ENCODE measurements at regions not wholly inside any gene's neighbourhood (a gene's known extent, or its start where the extent isn't known, plus 50 kb on each side); places are given as distances from the start of the nearest gene placed in this dataset.
"Not testable (repeated sequence)": the region's sequence is repeated elsewhere in the genome, so short reads cannot be mapped to it uniquely, and the experiment has no call there.

DNA sequence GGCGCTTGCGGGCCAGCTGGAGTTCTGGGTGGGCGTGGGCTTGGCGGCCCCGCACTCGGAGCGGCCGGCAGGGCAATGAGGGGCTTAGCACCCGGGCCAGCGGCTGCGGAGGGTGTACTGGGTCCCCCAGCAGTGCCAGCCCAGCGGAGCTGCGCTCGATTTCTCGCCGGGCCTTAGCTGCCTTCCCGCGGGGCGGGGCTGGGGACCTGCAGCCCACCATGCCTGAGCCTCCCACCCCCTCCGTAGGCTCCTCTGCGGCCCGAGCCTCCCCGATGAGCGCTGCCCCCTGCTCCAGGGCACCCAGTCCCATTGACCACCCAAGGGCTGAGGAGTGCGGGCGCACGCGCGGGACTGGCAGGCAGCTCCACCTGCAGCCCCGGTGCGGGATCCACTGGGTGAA lies 827.6 kb downstream of the PLOD2 start:
- H3K27me3 Mint-ChIP-seq, DNase-seq, H3K27ac Mint-ChIP-seq, H3K4me3 Mint-ChIP-seq, H3K36me3 Mint-ChIP-seq, H3K9me3 Mint-ChIP-seq, H3K4me1 Mint-ChIP-seq: not testable (repeated sequence)

DNA sequence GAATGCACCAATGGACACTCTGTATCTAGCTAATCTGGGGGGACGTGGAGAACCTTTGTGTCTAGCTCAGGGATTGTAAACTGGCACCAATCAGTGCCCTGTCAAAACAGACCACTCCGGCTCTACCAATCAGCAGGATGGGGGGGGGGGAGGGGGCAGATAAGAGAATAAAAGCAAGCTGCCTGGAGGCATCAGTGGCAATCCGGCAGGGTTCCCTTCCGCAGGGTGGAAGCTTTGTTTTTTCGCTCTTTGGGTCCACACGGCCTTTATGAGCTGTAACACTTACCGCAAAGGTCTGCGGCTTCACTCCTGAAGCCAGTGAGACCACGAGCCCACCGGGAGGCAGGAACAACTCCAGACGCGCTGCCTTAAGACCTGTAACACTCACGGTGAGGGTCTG lies 827.1 kb downstream of the PLOD2 start:
- no peak for DNase-seq
- Mint-ChIP-seq H3K4me3 (no peak overlapping the region), H3K27me3 (no peaks in the 10 kb centered on the region), H3K9me3 (no peaks in the 10 kb centered on the region), H3K27ac (no peak overlapping the region), H3K36me3 (no peaks in the 10 kb centered on the region), H3K4me1 (no peaks in the 10 kb centered on the region)

DNA sequence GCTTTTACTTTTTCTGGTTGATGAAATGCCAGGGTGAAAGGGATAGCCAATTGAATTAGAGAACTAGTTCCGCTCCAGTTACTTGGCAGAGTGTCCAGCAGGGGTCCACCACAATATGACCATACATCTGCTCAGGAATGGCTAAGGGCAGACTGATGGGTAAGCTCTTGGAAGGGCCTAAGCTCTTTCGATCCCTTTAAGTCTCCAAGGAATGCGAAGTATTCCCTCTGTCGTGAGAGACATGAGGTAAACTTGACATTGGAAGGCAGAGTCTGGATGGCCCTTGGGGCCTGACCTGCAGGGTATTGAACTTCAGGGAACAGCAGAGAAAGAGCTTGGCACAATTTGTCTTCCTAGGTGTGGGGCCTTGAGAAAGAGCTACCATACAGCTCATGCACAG lies 805.8 kb downstream of the PLOD2 start:
- H3K4me1 Mint-ChIP-seq, result no peaks in the 10 kb centered on the region
- H3K36me3 Mint-ChIP-seq, result no peaks in the 10 kb centered on the region
- H3K4me3 Mint-ChIP-seq, result no peak overlapping the region
- no peaks in the 10 kb centered on the region for H3K27me3 Mint-ChIP-seq
- H3K27ac Mint-ChIP-seq, result no peak overlapping the region
- no peak for DNase-seq
- H3K9me3 Mint-ChIP-seq, result peaks cover 19% of the 10 kb centered on the region

DNA sequence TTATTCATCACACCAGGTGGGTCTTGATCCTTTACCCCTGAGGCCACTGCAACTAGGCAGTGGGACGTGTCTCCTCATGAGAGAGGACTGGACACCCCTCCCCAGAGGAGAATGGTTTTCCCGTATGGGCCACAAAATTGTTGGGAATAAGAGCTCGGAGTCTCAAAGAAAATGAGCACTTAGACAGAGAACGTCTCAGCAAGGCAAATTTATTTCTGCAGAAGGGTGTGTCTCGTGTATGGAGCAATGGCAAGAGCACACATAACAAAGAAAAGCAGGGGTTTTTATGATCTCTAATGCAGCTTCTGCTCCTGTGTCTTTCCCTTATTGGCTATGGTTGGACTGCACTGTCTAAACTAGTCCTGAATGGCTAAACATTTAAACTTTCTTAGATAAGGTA lies 803.5 kb downstream of the PLOD2 start:
- Mint-ChIP-seq H3K27me3 (no peaks in the 10 kb centered on the region), H3K9me3 (peaks cover 19% of the 10 kb centered on the region), H3K4me1 (no peaks in the 10 kb centered on the region), H3K27ac (no peak overlapping the region), H3K4me3 (no peak overlapping the region), H3K36me3 (no peaks in the 10 kb centered on the region)
- DNase-seq, result no peak

DNA sequence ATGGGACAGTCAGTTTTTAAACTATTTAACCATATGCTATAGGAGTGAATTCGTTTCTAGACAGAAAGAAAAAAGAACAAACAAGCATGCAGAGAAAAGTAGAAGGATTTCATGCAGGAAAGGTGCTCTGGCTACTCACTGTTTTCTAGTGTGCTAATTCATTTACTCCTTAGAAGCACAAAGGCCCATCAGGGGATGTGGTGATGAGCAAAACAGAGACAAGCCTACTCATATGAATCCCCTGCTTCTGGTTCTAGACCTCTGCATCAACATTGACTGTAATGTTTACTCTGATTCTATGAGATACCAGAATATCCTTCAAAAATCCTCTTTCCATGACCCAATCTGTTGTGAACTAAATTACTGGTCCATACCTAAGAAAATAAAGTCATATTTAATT lies 801.9 kb downstream of the PLOD2 start:
- Mint-ChIP-seq H3K27me3 (no peaks in the 10 kb centered on the region), H3K4me3 (no peak overlapping the region), H3K27ac (no peak overlapping the region), H3K4me1 (no peaks in the 10 kb centered on the region), H3K9me3 (peaks cover 11% of the 10 kb centered on the region), H3K36me3 (no peaks in the 10 kb centered on the region)
- DNase-seq, result no peak

DNA sequence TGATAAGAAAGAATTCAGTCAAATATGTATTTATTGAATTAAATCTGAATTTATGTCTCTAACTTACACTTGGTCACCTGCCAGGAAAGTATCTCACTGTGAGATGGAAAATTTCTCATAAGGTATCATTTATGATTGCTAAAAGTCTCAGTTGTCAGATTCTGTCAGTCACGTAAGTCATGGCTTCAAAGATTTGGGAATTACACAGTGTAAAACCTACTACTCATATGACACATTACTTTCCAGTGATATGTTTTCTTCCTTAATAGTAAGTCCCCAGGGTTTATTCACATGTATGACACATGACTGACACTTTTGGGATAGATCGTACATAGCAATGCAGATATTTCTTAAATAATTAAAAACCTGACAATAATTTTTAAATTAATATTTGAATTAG lies 792.2 kb downstream of the PLOD2 start:
- Mint-ChIP-seq H3K4me1 (no peaks in the 10 kb centered on the region), H3K4me3 (no peak overlapping the region), H3K27me3 (no peaks in the 10 kb centered on the region), H3K9me3 (no peaks in the 10 kb centered on the region), H3K27ac (no peak overlapping the region), H3K36me3 (no peaks in the 10 kb centered on the region)
- DNase-seq, result no peak

DNA sequence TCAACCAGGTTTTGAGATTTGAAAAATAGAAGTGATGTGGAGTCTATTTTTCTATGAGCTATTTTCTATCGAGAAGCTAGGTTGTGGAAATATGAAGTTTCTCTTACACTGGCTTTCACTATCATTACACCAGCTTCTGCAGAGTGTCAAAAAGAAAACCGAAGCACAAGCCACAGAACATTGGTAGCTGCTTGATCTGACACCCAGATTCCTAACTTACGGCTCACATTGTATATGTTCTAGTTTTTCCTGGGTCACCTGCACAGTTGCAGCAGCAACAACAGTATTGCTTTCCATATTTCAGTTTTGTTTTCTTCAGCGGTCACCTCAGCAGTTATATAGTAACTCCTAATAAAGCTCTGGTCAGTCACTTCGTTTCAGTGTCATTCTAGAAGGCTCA lies 790.1 kb downstream of the PLOD2 start:
- no peaks in the 10 kb centered on the region for H3K36me3 Mint-ChIP-seq
- H3K4me3 Mint-ChIP-seq, result no peak overlapping the region
- H3K27ac Mint-ChIP-seq, result no peak overlapping the region
- DNase-seq, result no peak
- H3K27me3 Mint-ChIP-seq, result no peaks in the 10 kb centered on the region
- no peaks in the 10 kb centered on the region for H3K4me1 Mint-ChIP-seq
- H3K9me3 Mint-ChIP-seq, result no peaks in the 10 kb centered on the region

DNA sequence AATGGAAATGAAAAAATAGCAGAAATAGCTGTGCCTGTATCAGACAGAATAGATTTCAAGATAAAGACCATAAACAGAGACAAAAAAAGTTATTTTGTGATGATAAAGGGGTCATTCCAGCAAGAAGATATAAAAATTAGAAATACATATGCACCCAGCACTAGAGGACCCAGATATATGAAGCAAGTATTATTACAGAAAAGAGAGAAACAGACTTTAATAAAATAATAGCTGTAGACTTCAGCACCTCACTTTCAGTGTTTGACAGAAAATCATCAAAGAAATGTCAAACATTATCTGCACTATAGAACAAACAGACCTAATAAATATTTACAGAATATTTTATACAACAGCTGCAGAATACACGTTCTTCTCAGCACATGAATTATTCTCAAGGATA lies 783.7 kb downstream of the PLOD2 start:
- H3K4me1 Mint-ChIP-seq, result no peaks in the 10 kb centered on the region
- H3K27me3 Mint-ChIP-seq, result no peaks in the 10 kb centered on the region
- DNase-seq, result no peak
- H3K9me3 Mint-ChIP-seq, result peaks cover 2% of the 10 kb centered on the region
- no peaks in the 10 kb centered on the region for H3K36me3 Mint-ChIP-seq
- H3K4me3 Mint-ChIP-seq, result no peak overlapping the region
- H3K27ac Mint-ChIP-seq, result no peak overlapping the region

DNA sequence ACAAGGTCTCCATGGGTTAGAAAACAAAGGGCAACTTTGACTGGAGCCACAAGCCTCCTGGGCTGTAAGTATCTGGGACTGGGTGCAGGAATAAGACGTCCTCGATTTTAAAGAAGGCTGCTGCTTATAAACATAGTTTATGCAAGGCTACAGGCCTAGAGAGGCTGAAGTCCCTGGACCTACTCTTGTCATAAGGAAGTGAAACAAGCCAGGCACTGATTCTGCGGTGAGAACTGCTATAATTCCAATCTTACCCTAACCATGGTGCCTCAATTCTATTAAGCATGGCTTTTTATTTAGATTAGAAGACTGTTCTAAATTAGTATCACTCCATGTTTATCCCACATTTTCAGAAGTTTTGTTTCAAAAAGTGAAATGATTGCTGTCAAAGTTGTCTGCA lies 777.6 kb downstream of the PLOD2 start:
- no peak for DNase-seq
- H3K27ac Mint-ChIP-seq, result no peak overlapping the region
- H3K4me1 Mint-ChIP-seq, result no peaks in the 10 kb centered on the region
- no peaks in the 10 kb centered on the region for H3K27me3 Mint-ChIP-seq
- peaks cover 3% of the 10 kb centered on the region for H3K9me3 Mint-ChIP-seq
- no peak overlapping the region for H3K4me3 Mint-ChIP-seq
- H3K36me3 Mint-ChIP-seq, result no peaks in the 10 kb centered on the region

DNA sequence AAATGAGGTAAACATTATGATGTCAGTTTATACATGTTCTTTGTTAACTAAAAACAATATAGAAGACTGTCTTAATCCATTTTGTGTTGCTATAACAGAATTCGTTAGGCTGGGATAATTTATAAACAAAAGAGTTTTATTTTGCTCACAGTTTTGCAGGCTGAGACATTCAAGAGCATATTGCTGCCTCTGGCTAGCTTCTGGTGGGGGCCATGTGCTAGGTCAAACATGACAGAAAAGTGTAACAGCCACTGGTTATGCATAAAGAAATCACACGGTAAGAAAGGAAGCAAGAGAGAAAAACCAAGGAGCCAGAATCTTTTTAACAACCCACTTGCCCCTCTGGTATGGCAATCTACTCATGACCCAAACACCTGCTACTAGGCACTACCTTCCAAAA lies 776.7 kb downstream of the PLOD2 start:
- Mint-ChIP-seq H3K36me3 (no peaks in the 10 kb centered on the region), H3K4me1 (no peaks in the 10 kb centered on the region), H3K27ac (no peak overlapping the region), H3K4me3 (no peak overlapping the region), H3K27me3 (no peaks in the 10 kb centered on the region), H3K9me3 (peaks cover 6% of the 10 kb centered on the region)
- DNase-seq, result no peak

DNA sequence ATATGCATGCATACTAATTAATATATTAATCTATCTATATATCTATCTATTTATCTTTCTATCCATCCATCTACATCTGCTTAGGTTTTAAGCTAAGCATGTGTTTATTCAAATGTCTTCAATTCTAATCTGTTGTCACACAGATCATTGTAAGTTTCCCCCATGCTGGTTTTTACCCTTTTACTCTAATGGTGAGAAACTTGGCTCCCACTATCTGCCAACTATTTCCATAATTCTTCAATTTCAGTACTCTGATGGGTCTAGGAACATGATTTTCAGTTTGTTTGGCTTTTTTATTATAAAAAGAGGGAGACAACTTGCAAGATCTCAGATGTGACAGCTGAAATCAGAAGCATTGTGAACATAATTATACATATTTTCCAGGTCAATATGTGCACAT lies 773.8 kb downstream of the PLOD2 start:
- Mint-ChIP-seq H3K36me3 (no peaks in the 10 kb centered on the region), H3K27me3 (no peaks in the 10 kb centered on the region), H3K9me3 (peaks cover 6% of the 10 kb centered on the region), H3K27ac (no peak overlapping the region), H3K4me1 (no peaks in the 10 kb centered on the region), H3K4me3 (no peak overlapping the region)
- no peak for DNase-seq

DNA sequence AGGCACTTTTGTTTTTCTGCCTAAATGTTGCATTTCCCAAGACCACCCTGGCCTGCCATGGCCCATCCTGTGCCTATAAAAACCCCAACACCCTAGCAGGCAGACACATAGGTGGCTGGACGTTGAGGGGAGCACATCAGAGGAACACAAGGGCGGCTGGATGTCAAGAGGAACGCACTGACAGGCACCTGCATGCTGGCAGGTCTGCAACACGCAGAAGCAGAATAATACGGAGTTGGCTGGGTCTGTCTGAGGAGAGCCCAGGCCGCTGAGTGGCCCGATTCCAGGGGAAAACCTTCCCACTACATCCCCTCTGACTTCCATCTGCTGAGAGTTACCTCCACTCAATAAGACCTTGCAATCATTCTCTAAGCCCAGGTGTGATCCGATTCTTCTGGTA lies 765.6 kb downstream of the PLOD2 start:
- Mint-ChIP-seq H3K36me3 (no peaks in the 10 kb centered on the region), H3K4me1 (no peaks in the 10 kb centered on the region), H3K4me3 (no peak overlapping the region), H3K27me3 (no peaks in the 10 kb centered on the region), H3K9me3 (peaks cover 11% of the 10 kb centered on the region), H3K27ac (no peak overlapping the region)
- DNase-seq, result no peak

DNA sequence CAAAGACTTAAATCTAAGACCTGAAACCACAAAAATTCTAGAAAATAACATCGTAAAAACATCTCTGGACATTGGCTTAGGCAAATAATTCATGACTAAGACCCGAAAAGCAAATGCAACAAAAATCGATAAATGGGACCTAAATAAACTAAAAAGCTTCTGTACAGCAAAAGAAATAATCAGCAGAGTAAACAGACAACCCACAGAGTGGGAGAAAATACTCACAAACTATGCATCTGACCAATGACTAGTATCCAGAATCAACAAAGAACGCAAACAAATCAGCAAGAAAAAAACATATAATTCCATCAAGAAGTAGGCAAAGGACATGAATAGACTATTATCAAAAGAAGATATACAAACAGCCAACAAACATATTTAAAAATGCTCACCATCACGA lies 749.4 kb downstream of the PLOD2 start:
- Mint-ChIP-seq H3K36me3 (no peaks in the 10 kb centered on the region), H3K9me3 (peaks cover 17% of the 10 kb centered on the region), H3K4me3 (no peak overlapping the region), H3K27ac (no peak overlapping the region), H3K27me3 (no peaks in the 10 kb centered on the region), H3K4me1 (no peaks in the 10 kb centered on the region)
- DNase-seq, result no peak

DNA sequence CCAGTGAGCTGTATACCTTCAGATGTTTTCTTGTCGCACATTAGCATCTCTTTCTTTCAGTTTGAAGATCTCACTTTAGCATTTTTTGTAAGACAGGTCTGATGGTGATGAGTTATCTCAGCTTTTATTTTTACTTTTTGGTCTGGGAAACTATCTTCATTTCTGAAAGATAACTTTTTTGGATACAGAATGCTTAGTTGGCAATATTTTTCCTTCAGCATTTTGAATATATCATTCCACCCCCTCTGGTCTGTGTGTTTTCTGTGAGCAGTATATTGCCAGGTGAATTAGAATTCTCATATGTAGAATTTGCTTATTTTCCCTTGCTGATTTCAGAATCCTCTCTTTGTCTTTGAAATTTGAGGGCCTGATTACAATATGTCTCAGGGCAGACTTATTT lies 743.3 kb downstream of the PLOD2 start:
- no peak overlapping the region for H3K27ac Mint-ChIP-seq
- H3K4me3 Mint-ChIP-seq, result no peak overlapping the region
- H3K9me3 Mint-ChIP-seq, result peaks cover 6% of the 10 kb centered on the region
- no peak for DNase-seq
- no peaks in the 10 kb centered on the region for H3K4me1 Mint-ChIP-seq
- H3K27me3 Mint-ChIP-seq, result no peaks in the 10 kb centered on the region
- no peaks in the 10 kb centered on the region for H3K36me3 Mint-ChIP-seq

DNA sequence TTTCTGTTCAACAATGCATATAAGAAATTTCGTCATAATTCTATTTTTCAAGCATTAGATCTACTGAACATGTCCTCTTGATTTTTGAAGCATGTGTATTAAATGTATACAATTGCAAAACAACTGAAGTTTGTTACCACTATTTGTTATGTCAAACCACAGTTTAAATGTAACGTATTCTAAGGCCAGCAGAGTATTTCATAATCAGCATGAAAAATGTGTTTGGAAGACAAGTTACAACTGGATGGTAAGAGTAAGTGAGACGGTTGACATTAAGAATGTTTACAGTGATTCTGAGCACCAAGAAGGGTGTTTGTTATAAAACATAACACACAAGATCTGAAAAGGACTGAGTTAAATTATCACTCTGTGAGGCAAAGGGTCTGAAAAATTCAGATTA lies 738.4 kb downstream of the PLOD2 start:
- Mint-ChIP-seq H3K4me3 (no peak overlapping the region), H3K9me3 (no peaks in the 10 kb centered on the region)

DNA sequence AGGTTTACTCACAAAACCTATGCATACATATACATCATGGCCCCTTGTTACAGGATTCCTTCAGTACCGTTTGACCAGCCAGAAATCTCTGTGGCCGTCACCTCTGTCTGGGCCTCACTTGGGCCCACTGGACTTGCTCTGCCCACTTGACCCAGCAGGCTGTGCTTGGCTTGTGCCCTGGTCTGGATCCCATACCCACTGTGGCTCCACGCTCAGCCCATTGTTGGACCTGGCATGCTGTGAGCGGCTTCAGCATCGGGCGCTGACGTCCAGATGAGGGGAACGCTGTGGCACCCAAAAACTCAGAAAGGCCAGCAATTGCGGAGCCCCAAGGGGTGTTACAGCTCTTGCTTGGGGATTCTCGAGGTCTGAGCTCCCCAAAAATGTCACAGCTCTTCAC lies 733.6 kb downstream of the PLOD2 start:
- no peaks in the 10 kb centered on the region for H3K9me3 Mint-ChIP-seq
- H3K4me1 Mint-ChIP-seq, result no peaks in the 10 kb centered on the region
- no peak overlapping the region for H3K27ac Mint-ChIP-seq
- DNase-seq, result no peak
- H3K36me3 Mint-ChIP-seq, result no peaks in the 10 kb centered on the region
- H3K4me3 Mint-ChIP-seq, result no peak overlapping the region
- H3K27me3 Mint-ChIP-seq, result no peaks in the 10 kb centered on the region

More for the DNA sequence above, 738.4 kb downstream of the PLOD2 start:
- no peaks in the 10 kb centered on the region for H3K36me3 Mint-ChIP-seq
- H3K27ac Mint-ChIP-seq, result no peak overlapping the region
- H3K27me3 Mint-ChIP-seq, result no peaks in the 10 kb centered on the region
- no peak for DNase-seq
- H3K4me1 Mint-ChIP-seq, result no peaks in the 10 kb centered on the region

DNA sequence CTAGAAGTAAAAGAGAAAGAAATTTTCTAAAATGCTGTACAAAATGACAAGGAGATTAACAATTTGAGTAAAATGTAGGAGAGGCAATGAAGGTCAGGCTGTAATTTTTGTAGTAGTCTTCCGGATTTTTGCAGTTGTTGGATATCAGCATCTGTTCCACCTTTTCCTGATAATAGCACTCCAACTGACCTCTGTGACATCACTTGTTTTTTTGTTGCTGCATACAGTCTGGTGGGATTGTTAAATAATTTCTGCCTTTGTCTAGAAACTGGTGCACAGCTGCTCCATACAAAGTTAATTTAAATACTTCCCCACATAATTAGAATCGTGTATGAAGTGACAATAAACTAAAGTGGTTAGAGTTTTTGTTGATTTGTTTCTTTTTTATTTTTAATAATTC lies 731.4 kb downstream of the PLOD2 start:
- Mint-ChIP-seq H3K27me3 (no peaks in the 10 kb centered on the region), H3K4me1 (no peaks in the 10 kb centered on the region), H3K9me3 (no peaks in the 10 kb centered on the region), H3K27ac (no peak overlapping the region), H3K4me3 (no peak overlapping the region), H3K36me3 (no peaks in the 10 kb centered on the region)
- no peak for DNase-seq
